ENCODE measurements at regions not wholly inside any gene's neighbourhood (a gene's known extent, or its start where the extent isn't known, plus 50 kb on each side); places are given as distances from the start of the nearest gene placed in this dataset.

DNA sequence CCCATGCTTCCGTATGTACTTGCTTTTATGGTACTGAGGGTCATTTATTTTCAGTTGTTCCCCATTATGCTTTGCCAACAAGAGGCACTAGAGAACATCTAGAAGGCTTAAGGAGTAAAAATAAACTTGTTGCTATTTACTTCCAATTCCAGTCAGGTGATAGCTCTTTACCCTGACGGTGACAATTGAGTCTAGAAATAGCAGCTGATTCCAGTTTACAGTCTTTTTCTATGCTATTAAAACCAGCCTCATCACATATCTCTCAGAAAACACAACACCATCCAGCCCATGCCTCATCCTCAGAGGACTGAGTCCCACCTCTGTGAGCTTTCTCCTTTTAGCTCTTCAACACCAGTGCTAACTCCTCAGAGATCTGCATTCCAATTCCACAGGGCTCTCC lies 327.0 kb downstream of the GPD2 start:
- TF ChIP-seq, protein P1, sequence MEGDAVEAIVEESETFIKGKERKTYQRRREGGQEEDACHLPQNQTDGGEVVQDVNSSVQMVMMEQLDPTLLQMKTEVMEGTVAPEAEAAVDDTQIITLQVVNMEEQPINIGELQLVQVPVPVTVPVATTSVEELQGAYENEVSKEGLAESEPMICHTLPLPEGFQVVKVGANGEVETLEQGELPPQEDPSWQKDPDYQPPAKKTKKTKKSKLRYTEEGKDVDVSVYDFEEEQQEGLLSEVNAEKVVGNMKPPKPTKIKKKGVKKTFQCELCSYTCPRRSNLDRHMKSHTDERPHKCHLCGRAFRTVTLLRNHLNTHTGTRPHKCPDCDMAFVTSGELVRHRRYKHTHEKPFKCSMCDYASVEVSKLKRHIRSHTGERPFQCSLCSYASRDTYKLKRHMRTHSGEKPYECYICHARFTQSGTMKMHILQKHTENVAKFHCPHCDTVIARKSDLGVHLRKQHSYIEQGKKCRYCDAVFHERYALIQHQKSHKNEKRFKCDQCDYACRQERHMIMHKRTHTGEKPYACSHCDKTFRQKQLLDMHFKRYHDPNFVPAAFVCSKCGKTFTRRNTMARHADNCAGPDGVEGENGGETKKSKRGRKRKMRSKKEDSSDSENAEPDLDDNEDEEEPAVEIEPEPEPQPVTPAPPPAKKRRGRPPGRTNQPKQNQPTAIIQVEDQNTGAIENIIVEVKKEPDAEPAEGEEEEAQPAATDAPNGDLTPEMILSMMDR (IDR thresholded peaks at IDR 0.05; ENCODE audit: low read depth, low read length): no peak
- Histone ChIP-seq H3K9ac (ENCODE audit: low read length) (no peak overlapping the region), H3K4me2 (ENCODE audit: low read length) (no peak overlapping the region)

DNA sequence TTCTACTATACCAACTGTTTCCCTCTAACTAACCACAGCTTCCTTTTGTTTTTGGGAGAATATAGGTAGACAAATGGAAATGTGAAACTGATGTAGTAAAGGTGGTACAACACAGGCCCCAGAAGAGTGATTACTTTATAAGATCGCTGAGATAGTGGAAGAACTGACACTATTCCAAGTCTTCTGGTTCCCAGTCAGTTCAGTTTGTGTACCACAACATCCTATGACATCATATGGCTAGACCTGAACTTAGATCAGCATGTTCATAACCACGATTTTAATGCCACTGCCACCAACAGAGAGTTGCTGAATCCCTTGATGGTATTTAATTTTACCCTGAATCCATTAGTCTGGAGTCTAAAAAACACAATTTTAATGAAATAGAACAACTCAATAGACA lies 328.9 kb downstream of the GPD2 start:
- no peak for TF ChIP-seq EZH2phosphoT487 (IDR thresholded peaks at IDR 0.05; ENCODE audit: low read depth)
- TF ChIP-seq, protein P1 (IDR thresholded peaks at IDR 0.05; ENCODE audit: low read depth, low read length): no peak
- no peaks in the 10 kb centered on the region for H4K20me1 ChIP-seq (ENCODE audit: insufficient read depth, low read length)
- no peak overlapping the region for H3K27ac ChIP-seq (ENCODE audit: low read length)
- H3K4me2 ChIP-seq (ENCODE audit: low read length): no peak overlapping the region
- no peaks in the 10 kb centered on the region for H3K9me3 ChIP-seq (ENCODE audit: insufficient read depth, low read length)
- no peaks in the 10 kb centered on the region for H3K36me3 ChIP-seq (replicated peaks; ENCODE audit: low read depth, low read length)
- no peak overlapping the region for H3K4me3 ChIP-seq (ENCODE audit: low read length)
- no peaks in the 10 kb centered on the region for H3K4me1 ChIP-seq (ENCODE audit: low read length)
- no peaks in the 10 kb centered on the region for H3K79me2 ChIP-seq (ENCODE audit: low read length)
- no peak overlapping the region for H2AFZ ChIP-seq (ENCODE audit: low read depth, low read length)
- H3K27me3 ChIP-seq (ENCODE audit: low read depth, low read length): no peaks in the 10 kb centered on the region
- H3K9ac ChIP-seq (ENCODE audit: low read length): no peak overlapping the region

More for the DNA sequence above, 327.0 kb downstream of the GPD2 start:
- Histone ChIP-seq H3K9me3 (ENCODE audit: insufficient read depth, low read length) (no peaks in the 10 kb centered on the region), H3K4me3 (ENCODE audit: low read length) (no peak overlapping the region), H3K79me2 (ENCODE audit: low read length) (no peaks in the 10 kb centered on the region), H3K27me3 (ENCODE audit: low read depth, low read length) (no peaks in the 10 kb centered on the region), H3K27ac (ENCODE audit: low read length) (no peak overlapping the region), H4K20me1 (ENCODE audit: insufficient read depth, low read length) (no peaks in the 10 kb centered on the region), H3K36me3 (replicated peaks; ENCODE audit: low read depth, low read length) (no peaks in the 10 kb centered on the region), H2AFZ (ENCODE audit: low read depth, low read length) (no peak overlapping the region), H3K4me1 (ENCODE audit: low read length) (no peaks in the 10 kb centered on the region)

DNA sequence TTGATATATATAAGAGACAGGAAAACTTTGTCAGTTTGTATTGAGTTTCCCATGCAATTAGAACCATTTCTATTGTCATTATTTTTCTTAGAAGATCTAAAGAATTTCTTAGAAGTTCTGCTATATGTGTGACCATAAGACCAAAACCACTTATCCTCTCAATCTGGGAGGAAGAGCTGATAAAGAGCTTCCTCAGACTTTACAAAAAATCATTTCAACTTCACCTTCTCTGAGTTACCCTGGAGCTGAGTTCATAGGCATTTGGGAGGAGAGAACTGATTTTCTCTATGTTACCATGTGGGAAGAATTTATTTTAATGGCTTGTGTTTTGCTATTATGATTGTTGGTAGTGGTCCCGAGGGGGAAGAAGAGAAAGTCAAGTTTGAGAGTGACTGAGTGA lies 329.3 kb downstream of the GPD2 start:
- H3K27ac ChIP-seq (ENCODE audit: low read length): no peak overlapping the region

DNA sequence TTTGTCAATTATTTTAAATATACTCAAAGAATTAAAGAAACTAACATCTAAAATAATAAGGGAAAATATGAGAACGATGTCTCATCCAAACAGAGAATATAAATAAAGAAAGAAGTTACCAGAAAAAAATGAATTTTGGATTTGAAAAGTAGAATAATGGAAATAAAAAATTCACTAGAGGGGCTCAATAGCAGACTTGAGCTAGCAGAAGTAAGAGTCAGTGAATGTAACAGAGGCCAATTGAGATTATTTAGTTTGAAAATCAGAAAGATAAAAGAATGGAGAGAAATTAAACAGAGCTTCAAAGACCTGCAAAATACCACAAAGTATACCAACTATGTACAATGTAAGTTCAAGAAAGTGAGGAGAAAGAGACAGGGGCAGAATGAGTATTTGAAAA lies 333.6 kb downstream of the GPD2 start:
- TF ChIP-seq EZH2phosphoT487 (IDR thresholded peaks at IDR 0.05; ENCODE audit: low read depth): no peak
- TF ChIP-seq, protein P1 (IDR thresholded peaks at IDR 0.05; ENCODE audit: low read depth, low read length): no peak
- Histone ChIP-seq H3K4me1 (ENCODE audit: low read length) (no peaks in the 10 kb centered on the region), H3K27ac (ENCODE audit: low read length) (no peak overlapping the region), H3K9me3 (ENCODE audit: insufficient read depth, low read length) (no peaks in the 10 kb centered on the region), H3K36me3 (replicated peaks; ENCODE audit: low read depth, low read length) (no peaks in the 10 kb centered on the region), H3K9ac (ENCODE audit: low read length) (no peak overlapping the region), H3K27me3 (ENCODE audit: low read depth, low read length) (no peaks in the 10 kb centered on the region), H3K4me3 (ENCODE audit: low read length) (no peak overlapping the region), H3K79me2 (ENCODE audit: low read length) (no peaks in the 10 kb centered on the region), H4K20me1 (ENCODE audit: insufficient read depth, low read length) (no peaks in the 10 kb centered on the region), H3K4me2 (ENCODE audit: low read length) (no peak overlapping the region), H2AFZ (ENCODE audit: low read depth, low read length) (no peak overlapping the region)

More for the DNA sequence above, 329.3 kb downstream of the GPD2 start:
- Histone ChIP-seq H3K36me3 (replicated peaks; ENCODE audit: low read depth, low read length) (no peaks in the 10 kb centered on the region), H3K4me2 (ENCODE audit: low read length) (no peak overlapping the region), H2AFZ (ENCODE audit: low read depth, low read length) (no peak overlapping the region), H3K27me3 (ENCODE audit: low read depth, low read length) (no peaks in the 10 kb centered on the region), H3K4me3 (ENCODE audit: low read length) (no peak overlapping the region), H3K79me2 (ENCODE audit: low read length) (no peaks in the 10 kb centered on the region), H3K9me3 (ENCODE audit: insufficient read depth, low read length) (no peaks in the 10 kb centered on the region), H3K9ac (ENCODE audit: low read length) (no peak overlapping the region), H4K20me1 (ENCODE audit: insufficient read depth, low read length) (no peaks in the 10 kb centered on the region), H3K4me1 (ENCODE audit: low read length) (no peaks in the 10 kb centered on the region)
- no peak for TF ChIP-seq EZH2phosphoT487 (IDR thresholded peaks at IDR 0.05; ENCODE audit: low read depth)
- TF ChIP-seq, protein P1 (IDR thresholded peaks at IDR 0.05; ENCODE audit: low read depth, low read length): no peak
